K562 (cell line): ENCODE measurements at regions not wholly inside any gene's neighbourhood (a gene's known extent, or its start where the extent isn't known, plus 50 kb on each side); places are given as distances from the start of the nearest gene placed in this dataset.

ENCODE experiments used
- CREBBP ChIP-seq: IDR thresholded peaks from one replicate; pipeline ENCODE4 v1.6.1; 2012; ENCODE audit warnings: low read depth, mild to moderate bottlenecking, control low read depth, inconsistent platforms, low read length
- RHOXF2B ChIP-seq: fragments of 250-450 bp; sonication (Bioruptor Pico); conservative IDR thresholded peaks from 2 replicates; pipeline ENCODE4 v1.5.1; 2021
- SMAD2 ChIP-seq: fragments of 150-350 bp; IDR thresholded peaks from 2 replicates; pipeline ENCODE4 v1.6.1; 2014; ENCODE audit warnings: low read depth, mild to moderate bottlenecking, low read length
- USF2 ChIP-seq: sonication (generic); formaldehyde crosslinking; IDR thresholded peaks from 2 replicates; pipeline ENCODE4 v1.5.0; 2020; ENCODE audit warnings: missing genetic modification reagents
- ZBTB8A ChIP-seq: fragments of 450-650 bp; IDR thresholded peaks from 2 replicates; pipeline ENCODE4 v1.6.1; 2018; ENCODE audit warnings: mild to moderate bottlenecking, moderate library complexity; ENCODE audit not compliant: partially characterized antibody
- ZMIZ1 ChIP-seq, 2 experiments: fragments of 150-350 bp in 1 of 2; IDR thresholded peaks; 2 replicates each; pipeline ENCODE4 v1.6.1; 2012 to 2016; ENCODE audit warnings: low read depth in 2 of 2, low read length in 2 of 2, mild to moderate bottlenecking in 1 of 2, moderate library complexity in 1 of 2
- ZNF436 ChIP-seq: fragments of 250-450, 450-650 bp; sonication (Bioruptor Pico); formaldehyde crosslinking; IDR thresholded peaks from 2 replicates; pipeline ENCODE4 v1.7.0; 2020; ENCODE audit warnings: mild to moderate bottlenecking
- ZNF644 ChIP-seq: fragments of 200-800 bp; sonication (Bioruptor generic); IDR thresholded peaks from 2 replicates; pipeline ENCODE4 v1.6.1; 2016; ENCODE audit warnings: low read depth, missing genetic modification characterization, missing compliant biosample characterization
- TF ChIP-seq, protein P1 (sequence below): fragments of 450-650 bp; formaldehyde crosslinking; IDR thresholded peaks from 2 replicates; pipeline ENCODE4 v1.4.0; 2020; ENCODE audit warnings: mild to moderate bottlenecking, mixed read lengths
- TF ChIP-seq, protein P2 (sequence below): sonication (generic); formaldehyde crosslinking; IDR thresholded peaks from 2 replicates; pipeline ENCODE4 v1.8.0; 2022; ENCODE audit warnings: mild to moderate bottlenecking, missing genetic modification reagents, borderline replicate concordance

DNA sequence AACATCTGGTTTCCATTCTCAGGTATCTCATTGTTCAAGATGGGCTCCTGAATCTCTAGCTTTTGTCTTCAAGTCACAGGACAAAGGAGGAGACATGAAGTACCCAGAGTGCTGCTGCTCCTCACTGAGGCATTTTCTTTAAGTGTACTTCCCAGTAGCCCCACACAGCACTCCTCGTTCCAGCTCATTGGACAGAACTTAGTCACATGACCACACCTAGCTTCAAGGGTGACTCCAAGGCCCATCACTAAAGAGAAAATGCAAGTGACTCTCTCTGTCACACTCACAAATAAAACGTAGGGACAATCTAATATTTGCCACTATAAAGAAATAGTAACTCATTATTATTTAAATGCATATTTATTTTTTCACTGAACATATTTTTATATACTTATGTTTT is 58.3 kb upstream of the NEUROD6 start (continued):
- TF ChIP-seq, protein P1, sequence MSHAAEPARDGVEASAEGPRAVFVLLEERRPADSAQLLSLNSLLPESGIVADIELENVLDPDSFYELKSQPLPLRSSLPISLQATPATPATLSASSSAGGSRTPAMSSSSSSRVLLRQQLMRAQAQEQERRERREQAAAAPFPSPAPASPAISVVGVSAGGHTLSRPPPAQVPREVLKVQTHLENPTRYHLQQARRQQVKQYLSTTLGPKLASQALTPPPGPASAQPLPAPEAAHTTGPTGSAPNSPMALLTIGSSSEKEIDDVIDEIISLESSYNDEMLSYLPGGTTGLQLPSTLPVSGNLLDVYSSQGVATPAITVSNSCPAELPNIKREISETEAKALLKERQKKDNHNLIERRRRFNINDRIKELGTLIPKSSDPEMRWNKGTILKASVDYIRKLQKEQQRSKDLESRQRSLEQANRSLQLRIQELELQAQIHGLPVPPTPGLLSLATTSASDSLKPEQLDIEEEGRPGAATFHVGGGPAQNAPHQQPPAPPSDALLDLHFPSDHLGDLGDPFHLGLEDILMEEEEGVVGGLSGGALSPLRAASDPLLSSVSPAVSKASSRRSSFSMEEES (CRISPR knock-in tag), result peak; percentile 77
- TF ChIP-seq, protein P2, sequence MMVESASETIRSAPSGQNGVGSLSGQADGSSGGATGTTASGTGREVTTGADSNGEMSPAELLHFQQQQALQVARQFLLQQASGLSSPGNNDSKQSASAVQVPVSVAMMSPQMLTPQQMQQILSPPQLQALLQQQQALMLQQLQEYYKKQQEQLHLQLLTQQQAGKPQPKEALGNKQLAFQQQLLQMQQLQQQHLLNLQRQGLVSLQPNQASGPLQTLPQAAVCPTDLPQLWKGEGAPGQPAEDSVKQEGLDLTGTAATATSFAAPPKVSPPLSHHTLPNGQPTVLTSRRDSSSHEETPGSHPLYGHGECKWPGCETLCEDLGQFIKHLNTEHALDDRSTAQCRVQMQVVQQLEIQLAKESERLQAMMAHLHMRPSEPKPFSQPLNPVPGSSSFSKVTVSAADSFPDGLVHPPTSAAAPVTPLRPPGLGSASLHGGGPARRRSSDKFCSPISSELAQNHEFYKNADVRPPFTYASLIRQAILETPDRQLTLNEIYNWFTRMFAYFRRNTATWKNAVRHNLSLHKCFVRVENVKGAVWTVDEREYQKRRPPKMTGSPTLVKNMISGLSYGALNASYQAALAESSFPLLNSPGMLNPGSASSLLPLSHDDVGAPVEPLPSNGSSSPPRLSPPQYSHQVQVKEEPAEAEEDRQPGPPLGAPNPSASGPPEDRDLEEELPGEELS, result no peak
- TF ChIP-seq ZNF436 (no peak), SMAD2 (no peak), CREBBP (no peak), ZBTB8A (no peak), ZMIZ1 (IDR thresholded peaks at IDR 0.05; ENCODE audit: low read depth in 2 of 2, low read length in 2 of 2) (no peak), USF2 (CRISPR knock-in tag) (peak; percentile 51), ZNF644 (tag) (no peak), RHOXF2B (CRISPR knock-in tag) (no peak)
- TF ChIP-seq, all 486 proteins: peak for 3
